HFFc6 (cell line): ENCODE measurements at regions not wholly inside any gene's neighbourhood (a gene's known extent, or its start where the extent isn't known, plus 50 kb on each side); places are given as distances from the start of the nearest gene placed in this dataset.

Experiments used
- DNase-seq: peaks from one replicate; pipeline ENCODE4 v3.0.0-alpha.2; 2018
- H3K27ac Mint-ChIP-seq: 2 replicates; pipeline ENCODE4 v1.8.0; 2020; ENCODE audit warnings: mild to moderate bottlenecking, mixed read lengths
- H3K27me3 Mint-ChIP-seq: 2 replicates; pipeline ENCODE4 v1.8.0; 2021; ENCODE audit warnings: mild to moderate bottlenecking, moderate library complexity, mixed read lengths; ENCODE audit not compliant: insufficient read depth
- H3K36me3 Mint-ChIP-seq: 2 replicates; pipeline ENCODE4 v1.8.0; 2021; ENCODE audit warnings: low read depth, mixed read lengths
- H3K4me1 Mint-ChIP-seq: 2 replicates; pipeline ENCODE4 v1.8.0; 2020; ENCODE audit warnings: low read depth, mixed read lengths
- H3K4me3 Mint-ChIP-seq: 2 replicates; pipeline ENCODE4 v1.8.0; 2020; ENCODE audit warnings: mild to moderate bottlenecking, moderate library complexity, mixed read lengths
- H3K9me3 Mint-ChIP-seq: 2 replicates; pipeline ENCODE4 v1.8.0; 2020; ENCODE audit warnings: mild to moderate bottlenecking, mixed read lengths
- TF ChIP-seq, protein P1 (sequence below): fragments of 200-600 bp; sonication (generic); IDR thresholded peaks from 2 replicates; pipeline ENCODE4 v1.5.0; 2021; ENCODE audit warnings: antibody characterized with exemption, mild to moderate bottlenecking

DNA sequence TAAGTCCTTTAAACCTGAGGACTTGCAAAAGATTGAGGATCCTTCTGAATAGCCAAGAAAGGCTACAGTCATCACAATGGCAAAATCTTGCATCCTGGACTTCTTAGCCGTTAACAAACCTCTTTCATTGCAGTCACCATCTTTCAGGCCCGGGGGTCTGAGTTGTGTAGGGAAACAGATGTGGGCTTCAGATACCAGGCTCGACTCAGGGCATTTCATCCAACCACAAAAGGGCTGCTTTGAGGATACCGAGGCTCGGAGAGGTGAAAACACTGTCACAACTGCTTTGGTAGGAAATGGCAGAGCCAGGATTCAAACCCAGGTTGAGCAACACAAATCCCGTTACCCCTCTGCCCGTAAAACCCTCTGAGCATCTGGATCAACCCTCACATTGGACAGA is 147.4 kb downstream of the TFCP2L1 start:
- H3K27me3 Mint-ChIP-seq, result peaks cover 21% of the 10 kb centered on the region

DNA sequence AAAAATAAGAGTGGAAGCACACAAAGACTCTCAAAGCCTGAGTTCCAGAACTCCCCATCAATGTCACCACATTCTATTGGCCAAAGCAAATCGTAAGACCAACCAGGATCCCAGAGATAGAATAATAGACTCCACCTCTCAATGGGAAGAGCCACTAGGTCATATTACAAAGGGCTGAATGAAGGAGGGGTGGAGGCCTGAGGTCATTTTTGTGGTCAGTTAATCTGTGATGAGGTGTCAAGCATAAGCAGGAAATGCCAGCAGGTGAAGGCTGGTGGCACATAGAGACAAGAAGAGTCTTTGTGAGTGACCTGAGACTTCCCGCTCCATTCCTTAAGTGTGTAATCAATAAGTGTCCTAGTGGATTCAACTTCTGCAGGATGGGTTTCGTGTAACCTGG is 144.3 kb downstream of the TFCP2L1 start:
- H3K27me3 Mint-ChIP-seq, result peaks cover 33% of the 10 kb centered on the region

More for the DNA sequence above, 147.4 kb downstream of the TFCP2L1 start:
- no peak overlapping the region for H3K4me3 Mint-ChIP-seq
- H3K36me3 Mint-ChIP-seq, result no peaks in the 10 kb centered on the region
- no peak for DNase-seq
- H3K27ac Mint-ChIP-seq, result no peak overlapping the region
- H3K9me3 Mint-ChIP-seq, result no peaks in the 10 kb centered on the region
- TF ChIP-seq, protein P1, sequence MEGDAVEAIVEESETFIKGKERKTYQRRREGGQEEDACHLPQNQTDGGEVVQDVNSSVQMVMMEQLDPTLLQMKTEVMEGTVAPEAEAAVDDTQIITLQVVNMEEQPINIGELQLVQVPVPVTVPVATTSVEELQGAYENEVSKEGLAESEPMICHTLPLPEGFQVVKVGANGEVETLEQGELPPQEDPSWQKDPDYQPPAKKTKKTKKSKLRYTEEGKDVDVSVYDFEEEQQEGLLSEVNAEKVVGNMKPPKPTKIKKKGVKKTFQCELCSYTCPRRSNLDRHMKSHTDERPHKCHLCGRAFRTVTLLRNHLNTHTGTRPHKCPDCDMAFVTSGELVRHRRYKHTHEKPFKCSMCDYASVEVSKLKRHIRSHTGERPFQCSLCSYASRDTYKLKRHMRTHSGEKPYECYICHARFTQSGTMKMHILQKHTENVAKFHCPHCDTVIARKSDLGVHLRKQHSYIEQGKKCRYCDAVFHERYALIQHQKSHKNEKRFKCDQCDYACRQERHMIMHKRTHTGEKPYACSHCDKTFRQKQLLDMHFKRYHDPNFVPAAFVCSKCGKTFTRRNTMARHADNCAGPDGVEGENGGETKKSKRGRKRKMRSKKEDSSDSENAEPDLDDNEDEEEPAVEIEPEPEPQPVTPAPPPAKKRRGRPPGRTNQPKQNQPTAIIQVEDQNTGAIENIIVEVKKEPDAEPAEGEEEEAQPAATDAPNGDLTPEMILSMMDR, result no peak
- no peaks in the 10 kb centered on the region for H3K4me1 Mint-ChIP-seq

DNA sequence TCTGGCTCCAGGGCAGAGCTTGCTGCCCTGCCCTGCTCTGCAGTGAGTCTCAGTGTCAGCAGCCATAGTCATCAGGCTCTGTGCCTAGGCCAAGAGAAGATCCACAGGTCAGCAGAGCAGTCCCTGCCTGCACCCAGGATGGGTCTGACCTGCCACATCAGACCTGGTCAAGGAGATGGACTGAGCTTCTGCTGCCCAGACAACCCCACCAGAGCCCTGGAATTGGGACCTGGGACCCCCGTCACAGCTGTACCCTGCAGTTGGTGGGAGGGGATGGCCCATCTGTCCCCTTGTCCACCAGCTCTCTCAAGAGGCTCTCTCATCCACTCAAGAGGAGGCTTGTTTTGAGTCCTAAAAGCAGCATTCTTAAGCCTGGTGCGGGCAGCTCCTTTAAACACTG is 142.6 kb downstream of the TFCP2L1 start:
- Mint-ChIP-seq H3K4me1 (no peaks in the 10 kb centered on the region), H3K9me3 (no peaks in the 10 kb centered on the region), H3K27ac (no peak overlapping the region), H3K27me3 (peaks cover 38% of the 10 kb centered on the region), H3K36me3 (no peaks in the 10 kb centered on the region), H3K4me3 (no peak overlapping the region)
- TF ChIP-seq, protein P1, result no peak
- no peak for DNase-seq

More for the DNA sequence above, 144.3 kb downstream of the TFCP2L1 start:
- H3K36me3 Mint-ChIP-seq, result no peaks in the 10 kb centered on the region
- H3K4me3 Mint-ChIP-seq, result no peak overlapping the region
- no peak for DNase-seq
- H3K4me1 Mint-ChIP-seq, result no peaks in the 10 kb centered on the region
- TF ChIP-seq, protein P1, result no peak
- H3K9me3 Mint-ChIP-seq, result no peaks in the 10 kb centered on the region
- H3K27ac Mint-ChIP-seq, result no peak overlapping the region

DNA sequence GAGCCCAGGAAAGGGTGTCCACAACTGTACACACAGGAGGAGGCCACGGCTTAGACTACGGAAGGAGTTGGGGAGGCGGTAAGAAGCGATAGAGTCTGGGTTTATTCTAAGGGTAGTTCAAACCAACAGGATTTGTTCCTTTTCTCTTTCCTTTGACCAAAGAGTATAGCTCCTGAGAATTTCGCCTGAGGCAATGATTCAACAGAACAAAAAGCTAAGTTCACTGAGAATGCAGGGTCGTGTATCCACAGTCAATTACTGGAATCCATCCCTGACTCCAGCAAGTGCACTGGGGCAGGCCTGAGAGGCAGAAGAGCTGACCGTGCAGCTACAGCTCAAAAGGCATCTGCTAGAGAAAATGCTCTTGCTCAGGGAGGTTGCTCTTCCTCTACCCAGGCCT is 140.9 kb downstream of the TFCP2L1 start:
- H3K4me3 Mint-ChIP-seq, result no peak overlapping the region
- H3K27ac Mint-ChIP-seq, result no peak overlapping the region
- H3K4me1 Mint-ChIP-seq, result no peaks in the 10 kb centered on the region
- H3K9me3 Mint-ChIP-seq, result no peaks in the 10 kb centered on the region
- DNase-seq, result no peak
- H3K36me3 Mint-ChIP-seq, result no peaks in the 10 kb centered on the region
- H3K27me3 Mint-ChIP-seq, result peaks cover 37% of the 10 kb centered on the region
- TF ChIP-seq, protein P1, result no peak

DNA sequence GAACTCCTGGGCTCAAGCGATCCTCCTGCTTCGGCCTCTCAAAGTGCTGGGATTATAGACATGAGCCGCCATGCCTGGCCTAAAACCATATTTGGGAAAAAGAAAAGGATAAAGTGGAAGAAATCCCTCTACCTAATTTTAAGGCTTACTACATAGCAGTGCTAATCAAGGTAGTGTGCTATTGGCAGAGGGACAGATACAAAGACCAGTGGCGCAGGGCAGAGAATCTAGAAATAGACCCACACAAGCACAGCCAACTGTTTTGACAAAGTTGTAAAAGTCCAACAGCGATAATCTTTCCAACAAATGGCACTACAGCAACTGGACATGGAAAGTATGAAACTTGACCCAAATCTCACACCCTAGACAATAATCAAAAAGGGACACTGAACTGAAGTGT is 138.4 kb downstream of the TFCP2L1 start:
- TF ChIP-seq, protein P1, result no peak
- no peaks in the 10 kb centered on the region for H3K4me1 Mint-ChIP-seq
- no peak overlapping the region for H3K27ac Mint-ChIP-seq
- no peaks in the 10 kb centered on the region for H3K36me3 Mint-ChIP-seq
- no peaks in the 10 kb centered on the region for H3K9me3 Mint-ChIP-seq
- DNase-seq, result no peak
- H3K4me3 Mint-ChIP-seq, result no peak overlapping the region
- peaks cover 49% of the 10 kb centered on the region for H3K27me3 Mint-ChIP-seq

DNA sequence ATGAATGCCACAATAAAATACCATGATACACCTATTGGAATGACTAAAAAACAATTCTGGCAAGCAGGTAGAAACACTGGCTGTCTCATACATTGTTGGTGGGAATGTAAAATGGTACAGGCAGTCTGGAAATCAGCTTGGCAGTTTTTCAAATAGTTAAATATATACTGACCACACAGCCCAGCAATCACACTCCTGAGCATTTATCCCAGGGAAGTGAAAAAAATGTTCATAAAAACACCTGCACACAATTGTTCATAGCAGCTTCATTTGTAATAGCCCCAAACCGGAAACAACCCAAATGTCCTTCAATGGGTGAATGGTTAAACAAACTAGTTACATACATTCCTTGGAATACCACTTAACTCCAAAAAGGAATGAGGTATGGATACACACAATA is 137.2 kb downstream of the TFCP2L1 start:
- Mint-ChIP-seq H3K9me3 (no peaks in the 10 kb centered on the region), H3K36me3 (no peaks in the 10 kb centered on the region), H3K27me3 (peaks cover 56% of the 10 kb centered on the region), H3K4me3 (no peak overlapping the region), H3K27ac (no peak overlapping the region), H3K4me1 (no peaks in the 10 kb centered on the region)
- no peak for DNase-seq
- TF ChIP-seq, protein P1, result no peak
